A673 (cell line): ENCODE measurements at regions not wholly inside any gene's neighbourhood (a gene's known extent, or its start where the extent isn't known, plus 50 kb on each side); places are given as distances from the start of the nearest gene placed in this dataset.
"Not testable (repeated sequence)": the region's sequence is repeated elsewhere in the genome, so short reads cannot be mapped to it uniquely, and the experiment has no call there.

Experiments
- BruUV-seq: library from RNA; stranded (reverse); fragments of 400-500 nt; replicated peaks from 2 replicates; lab custom pipeline; 2021; lab: Mats Ljungman, UMichigan
- CTCF ChIA-PET: fragments of 300-600 bp; sonication (Branson Sonifier 250); formaldehyde crosslinking; loops from one replicate; lab custom pipeline; 2022; ENCODE audit warnings: antibody characterized with exemption; lab: Charles Lee
- POLR2A ChIA-PET: fragments of 300-600 bp; sonication (Branson Sonifier 250); formaldehyde crosslinking; loops from one replicate; lab custom pipeline; 2022; ENCODE audit warnings: antibody characterized with exemption; ENCODE audit not compliant: low non-redundant PET; lab: Charles Lee
- DNase-seq: peaks from one replicate; pipeline ENCODE4 v3.0.0-alpha.2; 2015; ENCODE audit warnings: low spot score
- H3K27ac ChIP-seq: fragments of 200-600 bp; sonication (generic); 2 replicates; pipeline ENCODE4 v1.5.1; 2016; ENCODE audit warnings: mixed run types, low read depth, mild to moderate bottlenecking, mixed read lengths, antibody characterized with exemption, low read length; ENCODE audit not compliant: poor library complexity, severe bottlenecking
- H3K27me3 ChIP-seq: fragments of 200-600 bp; sonication (generic); replicated peaks from 2 replicates; pipeline ENCODE4 v1.6.1; 2017; ENCODE audit warnings: mixed run types, low read depth, mild to moderate bottlenecking, mixed read lengths, antibody characterized with exemption, low read length; ENCODE audit not compliant: insufficient read depth, poor library complexity
- H3K36me3 ChIP-seq: fragments of 200-600 bp; sonication (generic); 2 replicates; pipeline ENCODE4 v1.6.1; 2016; ENCODE audit warnings: mixed run types, mild to moderate bottlenecking, mixed read lengths, antibody characterized with exemption, low read length; ENCODE audit not compliant: insufficient read depth, poor library complexity, severe bottlenecking
- H3K4me1 ChIP-seq: fragments of 200-600 bp; sonication (generic); 2 replicates; pipeline ENCODE4 v1.6.1; 2017; ENCODE audit warnings: mixed run types, mild to moderate bottlenecking, mixed read lengths, antibody characterized with exemption, low read length; ENCODE audit not compliant: insufficient read depth, poor library complexity, severe bottlenecking
- H3K4me3 ChIP-seq: fragments of 200-600 bp; sonication (generic); 2 replicates; pipeline ENCODE4 v1.5.1; 2016; ENCODE audit warnings: low read depth, mixed run types, mild to moderate bottlenecking, mixed read lengths, low read length; ENCODE audit not compliant: poor library complexity, severe bottlenecking
- H3K9me3 ChIP-seq: fragments of 200-600 bp; sonication (generic); 2 replicates; pipeline ENCODE4 v1.6.1; 2016; ENCODE audit warnings: mixed run types, low read depth, mild to moderate bottlenecking, mixed read lengths, antibody characterized with exemption, low read length; ENCODE audit not compliant: poor library complexity, severe bottlenecking
- EZH2 ChIP-seq: fragments of 200-600 bp; sonication (generic); IDR thresholded peaks from 2 replicates; pipeline ENCODE4 v1.6.1; 2017; ENCODE audit warnings: borderline replicate concordance, low read depth, mild to moderate bottlenecking, mixed read lengths, antibody characterized with exemption, low read length; ENCODE audit not compliant: poor library complexity, severe bottlenecking
- intact Hi-C: fragments of 100-400 bp; cut with micrococcal nuclease; formaldehyde crosslinking; loops from one replicate; pipeline ENCODE4 v1.10.0; 2022; ENCODE audit not compliant: unreplicated experiment
- TF ChIP-seq, protein P1 (sequence below): fragments of 300-800, 200-600 bp; sonication (generic); conservative IDR thresholded peaks from 2 replicates; pipeline ENCODE4 v1.5.1; 2017; ENCODE audit warnings: low read depth, mild to moderate bottlenecking, antibody characterized with exemption, low read length, moderate library complexity, mixed read lengths

DNA sequence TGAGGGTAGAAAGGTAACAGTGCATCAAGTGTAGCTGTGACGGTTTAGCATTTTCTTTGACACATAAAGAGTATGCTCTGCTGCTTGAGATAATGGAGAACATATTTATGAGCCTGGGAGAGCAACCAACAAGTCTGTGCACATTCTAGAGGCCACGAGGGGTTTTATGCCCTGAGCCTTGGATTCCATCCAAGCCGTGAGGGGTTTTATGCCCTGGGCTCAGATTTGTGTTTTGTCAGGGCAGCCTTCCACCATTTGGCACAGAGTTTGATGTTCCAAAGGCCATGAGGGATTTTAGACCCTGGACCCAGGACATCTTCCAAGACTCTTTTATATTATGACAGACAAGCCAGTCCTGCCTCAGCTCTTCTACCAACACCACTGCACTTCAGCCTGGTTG lies 106.4 kb downstream of the ZNF486 start:
- Histone ChIP-seq H3K27me3 (no peaks in the 10 kb centered on the region), H3K4me1 (no peaks in the 10 kb centered on the region), H3K36me3 (no peaks in the 10 kb centered on the region), H3K27ac (no peak overlapping the region), H3K9me3 (peaks cover 21% of the 10 kb centered on the region), H3K4me3 (no peak overlapping the region)
- BruUV-seq = no TSS peak
- intact Hi-C loops = no loop called here
- TF ChIP-seq, protein P1, sequence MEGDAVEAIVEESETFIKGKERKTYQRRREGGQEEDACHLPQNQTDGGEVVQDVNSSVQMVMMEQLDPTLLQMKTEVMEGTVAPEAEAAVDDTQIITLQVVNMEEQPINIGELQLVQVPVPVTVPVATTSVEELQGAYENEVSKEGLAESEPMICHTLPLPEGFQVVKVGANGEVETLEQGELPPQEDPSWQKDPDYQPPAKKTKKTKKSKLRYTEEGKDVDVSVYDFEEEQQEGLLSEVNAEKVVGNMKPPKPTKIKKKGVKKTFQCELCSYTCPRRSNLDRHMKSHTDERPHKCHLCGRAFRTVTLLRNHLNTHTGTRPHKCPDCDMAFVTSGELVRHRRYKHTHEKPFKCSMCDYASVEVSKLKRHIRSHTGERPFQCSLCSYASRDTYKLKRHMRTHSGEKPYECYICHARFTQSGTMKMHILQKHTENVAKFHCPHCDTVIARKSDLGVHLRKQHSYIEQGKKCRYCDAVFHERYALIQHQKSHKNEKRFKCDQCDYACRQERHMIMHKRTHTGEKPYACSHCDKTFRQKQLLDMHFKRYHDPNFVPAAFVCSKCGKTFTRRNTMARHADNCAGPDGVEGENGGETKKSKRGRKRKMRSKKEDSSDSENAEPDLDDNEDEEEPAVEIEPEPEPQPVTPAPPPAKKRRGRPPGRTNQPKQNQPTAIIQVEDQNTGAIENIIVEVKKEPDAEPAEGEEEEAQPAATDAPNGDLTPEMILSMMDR = no peak
- no peak for TF ChIP-seq EZH2
- CTCF ChIA-PET = no interaction called here
- POLR2A ChIA-PET = no interaction called here
- no peak for DNase-seq

DNA sequence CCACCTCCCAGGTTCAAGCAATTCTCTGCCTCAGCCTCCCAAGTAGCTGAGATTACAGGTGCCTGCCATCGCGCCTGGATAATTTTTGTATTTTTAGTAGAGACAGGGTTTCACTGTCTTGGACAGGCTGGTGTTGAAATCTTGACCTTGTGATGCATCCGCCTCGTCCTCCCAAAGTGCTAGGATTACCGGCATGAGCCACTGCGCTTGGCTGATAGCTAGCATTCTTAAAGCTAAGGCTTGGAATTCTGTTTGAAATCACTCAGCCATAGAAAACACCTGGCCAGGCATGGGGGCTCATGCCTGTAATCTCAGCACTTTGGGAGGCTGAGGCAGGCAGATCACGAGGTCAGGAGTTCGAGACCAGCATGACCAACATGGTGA lies 105.6 kb downstream of the ZNF486 start:
- H3K9me3 ChIP-seq = peaks cover 27% of the 10 kb centered on the region
- H3K27ac ChIP-seq, DNase-seq, POLR2A ChIA-PET, CTCF ChIA-PET, H3K4me3 ChIP-seq, intact Hi-C loops, H3K27me3 ChIP-seq, H3K36me3 ChIP-seq, BruUV-seq, H3K4me1 ChIP-seq: not testable (repeated sequence)

- H3K4me3 ChIP-seq, POLR2A ChIA-PET, H3K27ac ChIP-seq, intact Hi-C loops, DNase-seq, BruUV-seq, H3K4me1 ChIP-seq, H3K27me3 ChIP-seq, CTCF ChIA-PET, H3K36me3 ChIP-seq: not testable (repeated sequence)
- peaks cover 25% of the 10 kb centered on the region for H3K9me3 ChIP-seq
These were observed 105.1 kb downstream of the ZNF486 start for GRCh38 chr19:20271927-20272626.

GRCh38 chr19:20271215-20271926 lies 104.4 kb downstream of the ZNF486 start:
- intact Hi-C loops = no loop called here
- H3K4me3 ChIP-seq = no peak overlapping the region
- TF ChIP-seq EZH2 = no peak
- TF ChIP-seq, protein P1 = no peak
- no peak overlapping the region for H3K27ac ChIP-seq
- no peaks in the 10 kb centered on the region for H3K4me1 ChIP-seq
- H3K27me3 ChIP-seq = no peaks in the 10 kb centered on the region
- ChIA-PET CTCF (no interaction called here), POLR2A (no interaction called here)
- no TSS peak for BruUV-seq
- DNase-seq = no peak
- peaks cover 31% of the 10 kb centered on the region for H3K9me3 ChIP-seq
- no peaks in the 10 kb centered on the region for H3K36me3 ChIP-seq
